ENCODE measurements at regions not wholly inside any gene's neighbourhood (a gene's known extent, or its start where the extent isn't known, plus 50 kb on each side); places are given as distances from the start of the nearest gene placed in this dataset.

DNA sequence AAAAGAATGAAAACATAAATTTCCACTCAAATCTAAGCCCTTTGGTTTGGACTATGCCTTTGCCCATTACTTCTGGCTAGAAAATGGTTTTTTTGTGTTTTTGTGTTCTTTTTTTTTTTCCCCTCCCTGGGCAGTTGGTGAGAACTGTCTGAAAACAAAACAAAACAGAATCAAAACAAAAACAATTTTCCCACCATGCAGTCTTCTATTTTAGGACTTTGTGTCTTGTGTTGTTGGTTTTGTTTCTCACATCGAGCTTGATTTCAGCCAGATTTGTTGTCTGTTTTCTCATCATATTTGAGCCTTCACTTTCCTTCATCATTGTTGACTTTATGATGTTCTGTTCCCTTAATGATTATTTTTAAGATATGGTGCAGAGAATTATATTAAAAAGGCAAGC, 206.3 kb downstream of the MACC1 start:
- Histone ChIP-seq H3K36me3 (no peaks in the 10 kb centered on the region), H4K20me1 (no peaks in the 10 kb centered on the region), H3K4me1 (peaks cover 0 to 16% (median 8%) of the 10 kb centered on the region in 10 experiments; a peak in 11 of 20 replicates), H3K27me3 (no peaks in the 10 kb centered on the region), H3K9me3 (replicated peaks in 1 of 11) (no peaks in the 10 kb centered on the region), H3K27ac (no peak overlapping the region), H3K4me3 (no peak overlapping the region), H3K9ac (no peak overlapping the region), H3K4me2 (no peak overlapping the region)
- TF ChIP-seq Cebpa-rat (IDR thresholded peaks at IDR 0.05) = no peak

DNA sequence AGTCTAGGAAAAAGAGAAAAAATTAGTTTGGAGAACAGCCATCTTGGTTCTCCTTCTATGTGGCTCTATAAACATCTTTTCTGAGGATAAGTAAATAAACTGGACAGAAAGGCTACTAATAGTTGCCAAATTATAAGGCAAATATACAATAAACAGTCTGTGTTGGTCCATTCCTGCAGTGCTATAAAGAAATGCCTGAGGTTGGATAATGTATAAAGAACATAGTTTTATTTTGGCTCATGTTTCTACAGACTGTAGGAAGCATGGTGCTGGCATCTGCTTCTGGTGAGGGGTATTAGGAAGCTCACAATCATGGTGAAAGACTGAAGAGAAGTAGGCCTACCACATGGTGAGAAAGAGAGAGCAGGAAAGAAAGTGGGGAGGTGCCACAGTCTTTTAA, 209.7 kb downstream of the MACC1 start:
- Histone ChIP-seq H3K9me3 (replicated peaks in 1 of 11) (no peaks in the 10 kb centered on the region), H3K27me3 (no peaks in the 10 kb centered on the region), H4K20me1 (no peaks in the 10 kb centered on the region), H3K9ac (no peak overlapping the region), H3K4me2 (no peak overlapping the region), H3K4me3 (no peak overlapping the region), H3K27ac (no peak overlapping the region), H3K36me3 (no peaks in the 10 kb centered on the region), H3K4me1 (no peaks in the 10 kb centered on the region)
- TF ChIP-seq Cebpa-rat (IDR thresholded peaks at IDR 0.05) = no peak

DNA sequence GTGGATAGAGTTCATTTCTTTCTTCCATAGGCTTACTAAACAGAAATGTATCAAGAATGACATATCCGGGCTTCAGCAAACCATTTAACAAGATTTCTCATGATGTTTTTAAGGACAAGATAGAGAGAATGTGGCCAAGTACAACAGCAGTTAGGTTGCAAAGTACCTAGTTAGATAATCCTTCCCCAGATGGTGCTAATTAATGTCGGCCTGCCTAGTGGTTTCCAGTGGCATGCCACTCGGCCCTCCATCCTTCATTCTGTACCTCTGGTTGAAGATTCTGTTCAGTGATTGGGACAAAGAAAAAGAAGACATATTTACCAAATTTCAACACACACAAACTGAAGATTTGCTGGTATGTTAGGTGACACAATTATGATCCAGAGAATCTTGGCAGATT, 212.1 kb downstream of the MACC1 start:
- H3K27ac ChIP-seq = no peak overlapping the region
- no peak for TF ChIP-seq Cebpa-rat (IDR thresholded peaks at IDR 0.05)
- peaks cover 0 to 11% (median 0%) of the 10 kb centered on the region in 10 experiments; a peak in 5 of 20 replicates for H3K4me1 ChIP-seq
- no peak overlapping the region for H3K9ac ChIP-seq
- no peaks in the 10 kb centered on the region for H3K9me3 ChIP-seq (replicated peaks in 1 of 11)
- H4K20me1 ChIP-seq = no peaks in the 10 kb centered on the region
- H3K4me2 ChIP-seq = no peak overlapping the region
- H3K27me3 ChIP-seq = no peaks in the 10 kb centered on the region
- no peak overlapping the region for H3K4me3 ChIP-seq
- no peaks in the 10 kb centered on the region for H3K36me3 ChIP-seq

DNA sequence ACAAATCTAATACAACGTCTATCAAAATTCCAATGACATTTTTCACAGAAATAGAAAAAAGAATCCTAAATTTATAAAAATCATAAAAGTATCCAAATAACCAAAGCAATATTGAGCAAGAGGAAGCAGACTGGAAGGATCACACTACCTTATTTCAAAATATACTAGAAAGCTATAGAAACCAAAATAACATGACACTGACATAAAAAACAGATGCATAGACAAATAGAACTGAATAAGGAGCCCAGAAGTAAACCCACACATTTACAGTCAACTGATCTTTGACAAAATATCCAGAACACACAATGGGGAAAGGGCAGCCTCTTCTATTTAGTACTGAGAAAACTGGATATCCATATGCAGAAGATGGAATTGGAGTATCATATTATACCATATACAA, 217.5 kb downstream of the MACC1 start:
- H3K9me3 ChIP-seq (replicated peaks in 1 of 11) = no peaks in the 10 kb centered on the region
- peak overlapping the region in 1 of 11 experiments; percentile 44; a peak in 2 of 22 replicates for H3K4me2 ChIP-seq
- no peaks in the 10 kb centered on the region for H3K36me3 ChIP-seq
- TF ChIP-seq Cebpa-rat (IDR thresholded peaks at IDR 0.05) = no peak
- H4K20me1 ChIP-seq = no peaks in the 10 kb centered on the region
- peaks cover 0 to 18% (median 0%) of the 10 kb centered on the region in 10 experiments; a peak in 5 of 20 replicates for H3K4me1 ChIP-seq
- H3K27ac ChIP-seq = no peak overlapping the region
- no peak overlapping the region for H3K9ac ChIP-seq
- H3K27me3 ChIP-seq = no peaks in the 10 kb centered on the region
- no peak overlapping the region for H3K4me3 ChIP-seq

DNA sequence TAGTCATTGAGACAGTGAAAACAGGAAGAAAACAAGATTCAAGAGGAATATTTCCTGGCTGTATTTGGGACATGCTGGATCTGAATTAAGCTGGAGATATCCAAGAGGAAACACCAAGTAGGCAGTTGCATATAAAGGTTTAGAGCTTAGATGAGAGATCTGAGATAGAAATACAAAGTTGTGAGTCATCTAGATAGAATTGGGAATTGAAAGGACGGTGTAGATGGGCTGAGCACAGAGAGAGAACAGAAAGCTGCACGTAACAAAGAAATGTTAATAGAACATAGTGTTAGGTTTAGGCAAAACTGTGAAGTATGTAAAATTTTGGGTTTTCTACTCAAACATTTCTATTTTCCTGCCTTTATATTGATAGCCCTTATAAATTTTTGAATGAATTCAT, 218.5 kb upstream of the TMEM196 start:
- Histone ChIP-seq H3K9ac (no peak overlapping the region), H3K27ac (no peak overlapping the region), H3K9me3 (replicated peaks in 1 of 11) (no peaks in the 10 kb centered on the region), H3K4me2 (peak overlapping the region in 2 of 11 experiments; percentile 1 to 26; a peak in 2 of 22 replicates), H4K20me1 (no peaks in the 10 kb centered on the region), H3K4me1 (peaks cover 0 to 12% (median 0%) of the 10 kb centered on the region in 10 experiments; a peak in 3 of 20 replicates), H3K36me3 (no peaks in the 10 kb centered on the region), H3K4me3 (no peak overlapping the region), H3K27me3 (no peaks in the 10 kb centered on the region)
- TF ChIP-seq Cebpa-rat (IDR thresholded peaks at IDR 0.05) = no peak

DNA sequence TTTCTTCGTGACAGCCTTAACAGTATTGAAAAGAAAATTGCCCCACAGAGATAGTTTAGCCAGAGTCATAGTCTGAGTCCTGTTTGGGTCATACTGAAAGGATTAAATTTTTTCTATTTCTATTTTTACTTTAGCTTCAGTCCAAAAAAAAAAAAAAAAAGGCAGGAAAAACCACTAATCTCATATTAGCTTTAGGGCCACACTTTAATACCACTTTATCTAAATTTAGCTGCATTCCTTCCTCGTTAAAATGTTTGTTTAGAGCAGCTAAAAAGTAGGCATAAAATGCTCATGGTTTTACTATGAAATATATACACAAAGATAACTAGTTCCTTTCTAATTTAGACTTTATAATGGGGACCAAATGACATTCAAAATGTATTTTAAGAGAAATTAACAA, 216.5 kb upstream of the TMEM196 start:
- Histone ChIP-seq H3K27ac (no peak overlapping the region), H3K9me3 (replicated peaks in 1 of 11) (no peaks in the 10 kb centered on the region)
- TF ChIP-seq Cebpa-rat (IDR thresholded peaks at IDR 0.05) = no peak

DNA sequence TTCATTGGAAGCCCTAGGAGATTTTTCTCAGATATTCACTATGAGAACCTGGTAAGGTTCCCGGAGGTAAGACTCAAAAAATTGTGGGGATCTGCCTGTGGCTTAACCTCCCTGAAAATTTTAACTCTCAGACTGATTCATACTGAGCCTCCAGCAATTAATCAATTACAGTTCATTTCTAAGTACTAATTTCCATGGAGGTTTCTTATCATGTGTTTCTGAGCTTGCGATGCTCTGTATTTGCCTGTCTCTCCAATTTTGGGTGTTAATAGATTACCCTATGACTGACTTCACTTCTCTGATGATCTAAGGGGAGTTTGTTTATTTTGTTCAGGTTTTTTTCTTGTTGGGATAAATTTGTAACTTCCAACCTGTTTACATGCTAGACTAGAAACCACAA, 215.4 kb upstream of the TMEM196 start:
- Histone ChIP-seq H3K27ac (no peak overlapping the region), H4K20me1 (no peaks in the 10 kb centered on the region), H3K36me3 (no peaks in the 10 kb centered on the region), H3K9me3 (replicated peaks in 1 of 11) (no peaks in the 10 kb centered on the region), H3K27me3 (no peaks in the 10 kb centered on the region), H3K4me2 (no peak overlapping the region), H3K4me3 (no peak overlapping the region), H3K4me1 (peaks cover 0 to 18% (median 0%) of the 10 kb centered on the region in 10 experiments; a peak in 5 of 20 replicates), H3K9ac (no peak overlapping the region)
- no peak for TF ChIP-seq Cebpa-rat (IDR thresholded peaks at IDR 0.05)

More for the DNA sequence above, 216.5 kb upstream of the TMEM196 start:
- H3K9ac ChIP-seq = no peak overlapping the region
- no peaks in the 10 kb centered on the region for H3K27me3 ChIP-seq
- H3K4me1 ChIP-seq = peaks cover 0 to 12% (median 0%) of the 10 kb centered on the region in 10 experiments; a peak in 3 of 20 replicates
- H4K20me1 ChIP-seq = no peaks in the 10 kb centered on the region
- H3K36me3 ChIP-seq = no peaks in the 10 kb centered on the region
- H3K4me2 ChIP-seq = no peak overlapping the region
- no peak overlapping the region for H3K4me3 ChIP-seq

DNA sequence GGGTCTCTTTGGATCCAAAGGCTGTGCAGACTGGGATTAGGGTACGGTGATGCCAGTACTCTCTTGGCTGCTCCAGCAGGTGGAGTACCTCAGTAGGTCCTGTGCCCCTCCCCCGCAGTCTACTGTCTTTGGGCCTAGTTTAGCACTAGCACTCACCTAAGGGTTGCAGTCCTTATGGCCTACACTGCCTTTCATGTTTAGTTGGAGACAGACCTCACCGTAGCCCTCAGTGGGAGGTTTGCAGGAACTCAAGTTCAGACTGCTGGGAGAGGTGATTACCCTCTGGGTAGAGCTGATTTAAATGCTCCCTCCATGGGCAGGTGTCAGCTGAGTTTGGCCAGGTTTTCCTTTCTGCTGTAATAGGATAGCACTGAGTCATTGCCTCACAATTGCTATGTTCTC, 210.8 kb upstream of the TMEM196 start:
- Histone ChIP-seq H4K20me1 (no peaks in the 10 kb centered on the region), H3K4me1 (peaks cover 0 to 17% (median 0%) of the 10 kb centered on the region in 10 experiments; a peak in 6 of 20 replicates), H3K4me3 (no peak overlapping the region), H3K27ac (peak overlapping the region in 2 of 11 experiments; percentile 40 to 52; a peak in 2 of 22 replicates), H3K36me3 (no peaks in the 10 kb centered on the region), H3K9me3 (replicated peaks in 1 of 11) (peaks cover 0 to 5% (median 0%) of the 10 kb centered on the region in 11 experiments; a peak in 2 of 22 replicates), H3K27me3 (no peaks in the 10 kb centered on the region), H3K9ac (no peak overlapping the region), H3K4me2 (peak overlapping the region in 1 of 11 experiments; percentile 28; a peak in 2 of 22 replicates)
- no peak for TF ChIP-seq Cebpa-rat (IDR thresholded peaks at IDR 0.05)

DNA sequence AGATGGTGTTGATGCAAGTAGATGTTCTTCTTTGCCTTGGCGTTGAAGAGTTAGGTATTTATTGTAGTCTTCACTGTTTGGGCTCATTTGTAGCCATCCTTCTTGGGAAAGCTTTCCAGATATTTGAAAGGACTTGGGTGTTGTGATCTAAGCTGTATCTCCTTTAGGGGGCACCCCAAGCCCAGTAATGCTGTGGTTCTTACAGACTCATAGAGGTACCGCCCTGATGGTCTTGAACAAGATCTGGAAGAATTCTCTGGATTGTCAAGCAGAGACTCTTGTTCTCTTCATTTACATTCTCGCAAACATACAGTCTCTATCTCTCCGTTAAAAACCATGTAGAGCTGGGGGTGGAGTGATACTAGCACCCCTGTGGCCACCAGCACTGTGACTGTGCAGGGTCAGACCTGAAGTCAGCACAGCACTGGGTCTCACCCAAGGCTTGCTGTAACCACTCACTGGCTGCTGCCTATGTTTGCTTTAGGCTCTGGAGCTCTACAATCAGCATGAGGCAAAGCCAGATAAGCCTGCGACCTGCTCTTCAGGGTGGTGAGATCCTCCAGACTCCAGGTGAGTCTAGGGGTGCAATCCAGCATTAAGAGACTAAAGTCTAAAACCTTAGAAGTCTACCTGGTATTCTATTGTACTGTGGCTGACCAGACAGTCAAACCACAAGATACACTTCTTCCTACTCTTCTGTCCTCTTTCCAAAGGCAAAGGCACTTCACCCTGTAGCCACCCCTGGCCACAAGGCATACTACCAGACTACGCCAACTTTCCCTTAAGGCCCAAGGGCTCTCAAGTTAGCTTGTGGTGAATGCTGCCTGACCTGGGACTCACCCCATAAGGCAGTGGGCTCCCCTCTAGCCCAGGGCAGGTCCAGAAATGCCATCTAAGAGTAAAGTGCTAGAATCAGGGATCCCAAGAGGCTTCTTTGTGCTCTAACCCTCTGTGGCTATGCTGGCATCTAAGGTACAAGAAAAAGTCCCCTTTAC, 209.7 kb upstream of the TMEM196 start:
- Histone ChIP-seq H3K4me3 (no peak overlapping the region), H4K20me1 (no peaks in the 10 kb centered on the region), H3K9ac (peak overlapping the region in 1 of 11 experiments; percentile 2; a peak in 1 of 22 replicates), H3K27ac (peak overlapping the region in 3 of 11 experiments; percentile 23 to 52 (median 40); a peak in 5 of 22 replicates), H3K36me3 (no peaks in the 10 kb centered on the region), H3K4me2 (peak overlapping the region in 3 of 11 experiments; percentile 28 to 42 (median 29); a peak in 4 of 22 replicates), H3K27me3 (no peaks in the 10 kb centered on the region), H3K4me1 (peaks cover 0 to 17% (median 0%) of the 10 kb centered on the region in 10 experiments; a peak in 6 of 20 replicates), H3K9me3 (replicated peaks in 1 of 11) (peaks cover 0 to 7% (median 0%) of the 10 kb centered on the region in 11 experiments; a peak in 3 of 22 replicates)
- TF ChIP-seq Cebpa-rat (IDR thresholded peaks at IDR 0.05) = no peak

Measured in BLaER1 treated with 17β-estradiol and CSF1 and Interleukin-3, amounts not matched to agents 10 nM and 100 nM (cell line).